ENCODE measurements at regions not wholly inside any gene's neighbourhood (a gene's known extent, or its start where the extent isn't known, plus 50 kb on each side); places are given as distances from the start of the nearest gene placed in this dataset.

GRCh38 chr7:34240417-34240816, 335.1 kb downstream of the BMPER start:
- no peaks in the 10 kb centered on the region for H3K27me3 Mint-ChIP-seq
- CTCF ChIA-PET, result no interaction called here
- no peak for DNase-seq
- H3K4me3 Mint-ChIP-seq, result no peak overlapping the region
- H3K4me1 Mint-ChIP-seq, result no peaks in the 10 kb centered on the region
- H3K36me3 Mint-ChIP-seq, result no peaks in the 10 kb centered on the region
- peaks cover under 1% of the 10 kb centered on the region for H3K9me3 Mint-ChIP-seq
- no peak overlapping the region for H3K27ac Mint-ChIP-seq

- Mint-ChIP-seq H3K4me1 (no peaks in the 10 kb centered on the region), H3K4me3 (no peak overlapping the region), H3K9me3 (peaks cover 2% of the 10 kb centered on the region), H3K27ac (no peak overlapping the region), H3K36me3 (no peaks in the 10 kb centered on the region), H3K27me3 (no peaks in the 10 kb centered on the region)
- CTCF ChIA-PET, result no interaction called here
- DNase-seq, result no peak
Measured at GRCh38 chr7:34242391-34242790, 337.1 kb downstream of the BMPER start.

GRCh38 chr7:34245246-34245645, 339.9 kb downstream of the BMPER start:
- CTCF ChIA-PET, result no interaction called here
- H3K9me3 Mint-ChIP-seq, result peaks cover 2% of the 10 kb centered on the region
- DNase-seq, result no peak
- no peaks in the 10 kb centered on the region for H3K36me3 Mint-ChIP-seq
- no peaks in the 10 kb centered on the region for H3K4me1 Mint-ChIP-seq
- H3K27ac Mint-ChIP-seq, result no peak overlapping the region
- H3K27me3 Mint-ChIP-seq, result no peaks in the 10 kb centered on the region
- no peak overlapping the region for H3K4me3 Mint-ChIP-seq

GRCh38 chr7:34247468-34247867, 342.1 kb downstream of the BMPER start:
- Mint-ChIP-seq H3K9me3 (peaks cover 2% of the 10 kb centered on the region), H3K27me3 (no peaks in the 10 kb centered on the region), H3K36me3 (no peaks in the 10 kb centered on the region), H3K27ac (no peak overlapping the region), H3K4me1 (no peaks in the 10 kb centered on the region), H3K4me3 (no peak overlapping the region)
- DNase-seq, result no peak
- CTCF ChIA-PET, result interaction anchor here (0.5 kb wide), 1 partner anchor 264 kb away, joined by 3 read pairs; no protein-coding TSS in a partner anchor

GRCh38 chr7:34249192-34249591, 343.9 kb downstream of the BMPER start:
- CTCF ChIA-PET, result no interaction called here
- Mint-ChIP-seq H3K27me3 (no peaks in the 10 kb centered on the region), H3K4me3 (no peak overlapping the region), H3K36me3 (no peaks in the 10 kb centered on the region), H3K9me3 (peaks cover 2% of the 10 kb centered on the region), H3K27ac (no peak overlapping the region), H3K4me1 (no peaks in the 10 kb centered on the region)
- no peak for DNase-seq

- no peak for DNase-seq
- Mint-ChIP-seq H3K9me3 (peaks cover 5% of the 10 kb centered on the region), H3K27ac (no peak overlapping the region), H3K36me3 (no peaks in the 10 kb centered on the region), H3K4me3 (no peak overlapping the region), H3K4me1 (no peaks in the 10 kb centered on the region), H3K27me3 (no peaks in the 10 kb centered on the region)
- CTCF ChIA-PET, result no interaction called here
Measured at GRCh38 chr7:34260279-34260678, 354.9 kb downstream of the BMPER start.

- CTCF ChIA-PET, result no interaction called here
- Mint-ChIP-seq H3K36me3 (no peaks in the 10 kb centered on the region), H3K4me3 (no peak overlapping the region), H3K4me1 (no peaks in the 10 kb centered on the region), H3K27ac (no peak overlapping the region), H3K27me3 (no peaks in the 10 kb centered on the region), H3K9me3 (peaks cover 5% of the 10 kb centered on the region)
- DNase-seq, result no peak
Measured at GRCh38 chr7:34263168-34263567, 357.8 kb downstream of the BMPER start.

- DNase-seq, result no peak
Measured at GRCh38 chr7:34269084-34269483, 363.7 kb downstream of the BMPER start.

GRCh38 chr7:34275624-34276023, 370.3 kb downstream of the BMPER start:
- Mint-ChIP-seq H3K36me3 (no peaks in the 10 kb centered on the region), H3K4me1 (peaks cover 6% of the 10 kb centered on the region), H3K4me3 (no peak overlapping the region), H3K27me3 (no peaks in the 10 kb centered on the region), H3K9me3 (no peaks in the 10 kb centered on the region), H3K27ac (no peak overlapping the region)
- DNase-seq, result no peak
- CTCF ChIA-PET, result no interaction called here

More at GRCh38 chr7:34269084-34269483, 363.7 kb downstream of the BMPER start:
- no peak overlapping the region for H3K27ac Mint-ChIP-seq
- no peaks in the 10 kb centered on the region for H3K9me3 Mint-ChIP-seq
- no peak overlapping the region for H3K4me3 Mint-ChIP-seq
- H3K27me3 Mint-ChIP-seq, result no peaks in the 10 kb centered on the region
- CTCF ChIA-PET, result no interaction called here
- no peaks in the 10 kb centered on the region for H3K4me1 Mint-ChIP-seq
- no peaks in the 10 kb centered on the region for H3K36me3 Mint-ChIP-seq

GRCh38 chr7:34277016-34277802, 371.9 kb downstream of the BMPER start:
- Mint-ChIP-seq H3K36me3 (no peaks in the 10 kb centered on the region), H3K9me3 (peaks cover 3% of the 10 kb centered on the region), H3K4me3 (no peak overlapping the region), H3K4me1 (peaks cover 6% of the 10 kb centered on the region), H3K27ac (no peak overlapping the region), H3K27me3 (no peaks in the 10 kb centered on the region)
- no peak for DNase-seq
- CTCF ChIA-PET, result no interaction called here

- H3K27ac Mint-ChIP-seq, result no peak overlapping the region
- no peak overlapping the region for H3K4me3 Mint-ChIP-seq
- H3K27me3 Mint-ChIP-seq, result no peaks in the 10 kb centered on the region
- peaks cover 3% of the 10 kb centered on the region for H3K9me3 Mint-ChIP-seq
- peaks cover 6% of the 10 kb centered on the region for H3K4me1 Mint-ChIP-seq
- H3K36me3 Mint-ChIP-seq, result no peaks in the 10 kb centered on the region
- CTCF ChIA-PET, result no interaction called here
- no peak for DNase-seq
Measured at GRCh38 chr7:34277803-34278199, 372.5 kb downstream of the BMPER start.

GRCh38 chr7:34281260-34281659, 375.9 kb downstream of the BMPER start:
- H3K4me1 Mint-ChIP-seq, result peaks cover 6% of the 10 kb centered on the region
- no peaks in the 10 kb centered on the region for H3K36me3 Mint-ChIP-seq
- no peak overlapping the region for H3K27ac Mint-ChIP-seq
- CTCF ChIA-PET, result no interaction called here
- no peak overlapping the region for H3K4me3 Mint-ChIP-seq
- H3K9me3 Mint-ChIP-seq, result peaks cover 5% of the 10 kb centered on the region
- no peak for DNase-seq
- no peaks in the 10 kb centered on the region for H3K27me3 Mint-ChIP-seq

- DNase-seq, result no peak
- Mint-ChIP-seq H3K36me3 (no peaks in the 10 kb centered on the region), H3K27ac (no peak overlapping the region), H3K27me3 (no peaks in the 10 kb centered on the region), H3K4me1 (peaks cover 4% of the 10 kb centered on the region), H3K9me3 (peaks cover 5% of the 10 kb centered on the region), H3K4me3 (no peak overlapping the region)
- CTCF ChIA-PET, result no interaction called here
Measured at GRCh38 chr7:34282271-34282670, 375.7 kb upstream of the NPSR1 start.

- no peaks in the 10 kb centered on the region for H3K4me1 Mint-ChIP-seq
- no peaks in the 10 kb centered on the region for H3K9me3 Mint-ChIP-seq
- H3K27ac Mint-ChIP-seq, result no peak overlapping the region
- no peaks in the 10 kb centered on the region for H3K36me3 Mint-ChIP-seq
- no peak overlapping the region for H3K4me3 Mint-ChIP-seq
- CTCF ChIA-PET, result no interaction called here
- H3K27me3 Mint-ChIP-seq, result no peaks in the 10 kb centered on the region
- DNase-seq, result no peak
Measured at GRCh38 chr7:34296663-34297062, 361.4 kb upstream of the NPSR1 start.

- H3K36me3 Mint-ChIP-seq, result no peaks in the 10 kb centered on the region
- no peaks in the 10 kb centered on the region for H3K27me3 Mint-ChIP-seq
- H3K9me3 Mint-ChIP-seq, result no peaks in the 10 kb centered on the region
- H3K4me1 Mint-ChIP-seq, result no peaks in the 10 kb centered on the region
- H3K27ac Mint-ChIP-seq, result no peak overlapping the region
- CTCF ChIA-PET, result no interaction called here
- DNase-seq, result no peak
- H3K4me3 Mint-ChIP-seq, result no peak overlapping the region
Measured at GRCh38 chr7:34298492-34299013, 359.5 kb upstream of the NPSR1 start.
